OCI-LY3 (cell line): ENCODE measurements at regions not wholly inside any gene's neighbourhood (a gene's known extent, or its start where the extent isn't known, plus 50 kb on each side); places are given as distances from the start of the nearest gene placed in this dataset.

Experiments
- H2AFZ ChIP-seq: fragments of 200-600, 300-600 bp; shearing (Covaris generic); 2 replicates; pipeline ENCODE4 v1.6.0; 2014; ENCODE audit warnings: antibody characterized with exemption, low read depth, low read length
- H3K27ac ChIP-seq: fragments of 200-600, 300-600 bp; sonication (generic); 2 replicates; pipeline ENCODE4 v1.5.1; 2014; ENCODE audit warnings: mild to moderate bottlenecking, low read length, moderate library complexity, mixed read lengths
- H3K27me3 ChIP-seq: fragments of 200-600, 300-600 bp; sonication (generic); 2 replicates; pipeline ENCODE4 v1.6.1; 2014; ENCODE audit warnings: low read depth, low read length, mixed read lengths
- H3K36me3 ChIP-seq: fragments of 200-600, 300-600 bp; sonication (generic); replicated peaks from 2 replicates; pipeline ENCODE3; 2014; ENCODE audit warnings: low read depth, low read length, mixed read lengths
- H3K4me1 ChIP-seq: fragments of 300-600, 200-600 bp; sonication (generic); 2 replicates; pipeline ENCODE4 v1.6.1; 2014; ENCODE audit warnings: low read length, mixed read lengths
- H3K4me2 ChIP-seq: fragments of 200-600, 300-600 bp; sonication (generic); 2 replicates; pipeline ENCODE4 v1.6.1; 2014; ENCODE audit warnings: low read length, mixed read lengths
- H3K4me3 ChIP-seq: fragments of 300-600, 200-600 bp; sonication (generic); 2 replicates; pipeline ENCODE4 v1.5.1; 2014; ENCODE audit warnings: antibody characterized with exemption, mild to moderate bottlenecking, low read length, moderate library complexity
- H3K79me2 ChIP-seq: fragments of 300-600, 200-600 bp; shearing (Covaris generic); 2 replicates; pipeline ENCODE4 v1.6.1; 2014; ENCODE audit warnings: mild to moderate bottlenecking, low read length, mixed read lengths
- H3K9ac ChIP-seq: fragments of 300-600, 200-600 bp; shearing (Covaris generic); 2 replicates; pipeline ENCODE4 v1.6.0; 2014; ENCODE audit warnings: mild to moderate bottlenecking, low read length, moderate library complexity
- H3K9me3 ChIP-seq: fragments of 200-600, 300-600 bp; shearing (Covaris generic); 2 replicates; pipeline ENCODE4 v1.6.1; 2014; ENCODE audit warnings: low read length, mixed read lengths; ENCODE audit not compliant: insufficient read depth
- H4K20me1 ChIP-seq: fragments of 200-600, 300-600 bp; sonication (generic); 2 replicates; pipeline ENCODE4 v1.6.1; 2016; ENCODE audit warnings: low read length, mixed read lengths; ENCODE audit not compliant: insufficient read depth
- EZH2phosphoT487 ChIP-seq: fragments of 200-600 bp; shearing (Covaris generic); IDR thresholded peaks from 2 replicates; pipeline ENCODE4 v1.6.1; 2018; ENCODE audit warnings: antibody characterized with exemption, mixed run types, low read depth
- TF ChIP-seq, protein P1 (sequence below): fragments of 200-600, 300-600 bp; sonication (generic); IDR thresholded peaks from 2 replicates; pipeline ENCODE4 v1.5.1; 2014; ENCODE audit warnings: antibody characterized with exemption, low read length, low read depth

DNA sequence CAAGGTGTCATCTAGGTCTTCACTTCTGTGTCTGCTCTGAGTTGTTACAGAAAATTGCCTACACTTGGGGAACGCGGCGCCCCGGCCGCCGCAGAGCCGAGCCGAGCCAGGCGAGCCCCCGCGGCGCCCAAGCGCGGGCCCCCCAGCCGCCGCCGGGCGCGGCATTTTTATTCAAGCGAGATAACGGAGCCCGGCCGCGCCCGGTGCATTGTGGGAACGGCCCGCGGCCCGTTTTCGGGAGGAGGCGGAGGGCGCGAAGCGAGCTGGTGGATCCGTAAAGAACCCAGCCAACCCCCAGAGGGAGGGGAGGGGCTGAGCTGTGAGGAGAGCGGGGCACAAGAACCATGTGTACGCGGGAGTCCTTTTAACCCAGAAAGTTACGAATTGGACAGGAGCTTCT lies 191.8 kb downstream of the FTCDNL1 start:
- H4K20me1 ChIP-seq: no peaks in the 10 kb centered on the region
- no peaks in the 10 kb centered on the region for H3K36me3 ChIP-seq
- H3K9me3 ChIP-seq: no peaks in the 10 kb centered on the region
- H2AFZ ChIP-seq: no peak overlapping the region
- H3K27me3 ChIP-seq: peaks cover 9% of the 10 kb centered on the region
- H3K4me2 ChIP-seq: no peak overlapping the region
- no peaks in the 10 kb centered on the region for H3K79me2 ChIP-seq
- H3K4me1 ChIP-seq: peaks cover 9% of the 10 kb centered on the region
- no peak overlapping the region for H3K4me3 ChIP-seq
- no peak for TF ChIP-seq EZH2phosphoT487
- TF ChIP-seq, protein P1, sequence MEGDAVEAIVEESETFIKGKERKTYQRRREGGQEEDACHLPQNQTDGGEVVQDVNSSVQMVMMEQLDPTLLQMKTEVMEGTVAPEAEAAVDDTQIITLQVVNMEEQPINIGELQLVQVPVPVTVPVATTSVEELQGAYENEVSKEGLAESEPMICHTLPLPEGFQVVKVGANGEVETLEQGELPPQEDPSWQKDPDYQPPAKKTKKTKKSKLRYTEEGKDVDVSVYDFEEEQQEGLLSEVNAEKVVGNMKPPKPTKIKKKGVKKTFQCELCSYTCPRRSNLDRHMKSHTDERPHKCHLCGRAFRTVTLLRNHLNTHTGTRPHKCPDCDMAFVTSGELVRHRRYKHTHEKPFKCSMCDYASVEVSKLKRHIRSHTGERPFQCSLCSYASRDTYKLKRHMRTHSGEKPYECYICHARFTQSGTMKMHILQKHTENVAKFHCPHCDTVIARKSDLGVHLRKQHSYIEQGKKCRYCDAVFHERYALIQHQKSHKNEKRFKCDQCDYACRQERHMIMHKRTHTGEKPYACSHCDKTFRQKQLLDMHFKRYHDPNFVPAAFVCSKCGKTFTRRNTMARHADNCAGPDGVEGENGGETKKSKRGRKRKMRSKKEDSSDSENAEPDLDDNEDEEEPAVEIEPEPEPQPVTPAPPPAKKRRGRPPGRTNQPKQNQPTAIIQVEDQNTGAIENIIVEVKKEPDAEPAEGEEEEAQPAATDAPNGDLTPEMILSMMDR: no peak
- H3K27ac ChIP-seq: no peak overlapping the region
- H3K9ac ChIP-seq: no peak overlapping the region

DNA sequence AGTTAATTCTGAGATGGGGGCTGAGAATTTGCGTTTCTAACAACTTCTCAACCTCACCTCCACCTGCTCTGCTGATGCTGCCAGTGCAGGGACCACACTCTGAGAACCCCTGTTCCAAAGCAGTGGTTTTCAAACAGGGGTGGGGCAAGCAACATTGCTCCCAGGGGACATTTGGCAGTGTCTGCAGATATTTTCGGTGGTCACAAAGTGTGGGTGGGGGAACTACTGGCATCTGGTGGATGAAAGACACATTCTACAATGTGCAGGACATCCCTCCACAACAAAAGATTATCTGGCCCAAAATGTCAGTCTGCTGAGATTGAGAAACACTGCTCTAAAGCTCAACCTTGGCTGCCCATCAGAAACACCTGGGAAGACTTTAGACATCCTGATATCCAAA lies 188.7 kb upstream of the SATB2 start:
- no peaks in the 10 kb centered on the region for H3K79me2 ChIP-seq
- no peaks in the 10 kb centered on the region for H3K36me3 ChIP-seq
- H3K4me3 ChIP-seq: no peak overlapping the region
- H3K9ac ChIP-seq: no peak overlapping the region
- H3K4me1 ChIP-seq: peaks cover 8% of the 10 kb centered on the region
- H3K27me3 ChIP-seq: no peaks in the 10 kb centered on the region
- TF ChIP-seq, protein P1: no peak
- no peak for TF ChIP-seq EZH2phosphoT487
- H3K4me2 ChIP-seq: no peak overlapping the region
- H3K27ac ChIP-seq: no peak overlapping the region
- H4K20me1 ChIP-seq: no peaks in the 10 kb centered on the region
- H3K9me3 ChIP-seq: no peaks in the 10 kb centered on the region
- H2AFZ ChIP-seq: no peak overlapping the region

DNA sequence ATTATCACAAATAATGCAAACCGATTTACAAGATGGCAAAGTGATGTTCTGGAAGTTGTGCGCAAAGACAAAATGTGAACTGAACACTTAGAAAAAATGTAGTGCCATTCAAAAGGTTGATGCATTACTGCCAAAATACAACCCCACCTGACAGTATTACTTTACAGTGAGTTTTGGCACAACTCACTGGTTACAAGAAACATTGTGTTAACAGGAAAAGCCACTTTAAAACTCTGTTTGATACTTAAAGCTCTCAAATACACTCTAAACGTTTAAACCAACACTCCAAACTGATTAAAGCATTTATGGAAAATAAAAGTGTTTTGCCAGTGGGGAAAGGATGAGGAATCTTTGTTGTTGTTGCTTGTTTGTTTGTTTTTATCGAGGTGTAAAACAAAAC lies 173.4 kb upstream of the SATB2 start:
- H3K27ac ChIP-seq: no peak overlapping the region
- no peaks in the 10 kb centered on the region; the same call in 1 of the 2 replicates for H3K27me3 ChIP-seq
- H3K9ac ChIP-seq: no peak overlapping the region
- H4K20me1 ChIP-seq: no peaks in the 10 kb centered on the region
- TF ChIP-seq EZH2phosphoT487: no peak
- TF ChIP-seq, protein P1: no peak
- no peaks in the 10 kb centered on the region for H3K9me3 ChIP-seq
- no peaks in the 10 kb centered on the region for H3K4me1 ChIP-seq
- H2AFZ ChIP-seq: no peak overlapping the region
- H3K4me3 ChIP-seq: no peak overlapping the region
- no peaks in the 10 kb centered on the region for H3K79me2 ChIP-seq
- H3K4me2 ChIP-seq: no peak overlapping the region
- no peaks in the 10 kb centered on the region for H3K36me3 ChIP-seq

DNA sequence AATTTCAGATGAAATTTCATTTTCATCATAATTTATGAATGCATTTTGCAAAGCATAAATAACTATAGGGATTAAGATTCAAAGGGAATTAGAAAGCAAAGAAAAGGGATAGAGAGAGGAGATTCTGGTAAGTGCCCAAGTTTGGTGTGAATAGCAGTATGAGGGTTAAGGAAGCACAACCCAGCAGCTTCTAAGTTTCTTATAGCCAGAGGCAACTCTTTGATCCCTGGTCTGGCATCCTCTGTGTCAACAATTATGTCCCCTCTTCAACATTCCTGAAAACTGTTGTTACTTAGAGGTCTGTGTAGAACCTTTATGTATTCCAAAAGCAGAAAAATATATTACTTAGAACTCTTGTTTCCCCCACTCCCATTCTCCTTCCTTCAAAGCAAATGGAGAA lies 171.6 kb upstream of the SATB2 start:
- no peaks in the 10 kb centered on the region for H3K79me2 ChIP-seq

More for the DNA sequence above, 171.6 kb upstream of the SATB2 start:
- Histone ChIP-seq H2AFZ (no peak overlapping the region), H3K27me3 (no peaks in the 10 kb centered on the region; the same call in 1 of the 2 replicates), H3K4me3 (no peak overlapping the region), H4K20me1 (no peaks in the 10 kb centered on the region), H3K9me3 (no peaks in the 10 kb centered on the region), H3K9ac (no peak overlapping the region), H3K4me1 (no peaks in the 10 kb centered on the region), H3K36me3 (no peaks in the 10 kb centered on the region), H3K4me2 (no peak overlapping the region), H3K27ac (no peak overlapping the region)
- no peak for TF ChIP-seq EZH2phosphoT487
- TF ChIP-seq, protein P1: no peak
